ENCODE measurements at regions not wholly inside any gene's neighbourhood (a gene's known extent, or its start where the extent isn't known, plus 50 kb on each side); places are given as distances from the start of the nearest gene placed in this dataset.
"Not testable (repeated sequence)": the region's sequence is repeated elsewhere in the genome, so short reads cannot be mapped to it uniquely, and the experiment has no call there.

DNA sequence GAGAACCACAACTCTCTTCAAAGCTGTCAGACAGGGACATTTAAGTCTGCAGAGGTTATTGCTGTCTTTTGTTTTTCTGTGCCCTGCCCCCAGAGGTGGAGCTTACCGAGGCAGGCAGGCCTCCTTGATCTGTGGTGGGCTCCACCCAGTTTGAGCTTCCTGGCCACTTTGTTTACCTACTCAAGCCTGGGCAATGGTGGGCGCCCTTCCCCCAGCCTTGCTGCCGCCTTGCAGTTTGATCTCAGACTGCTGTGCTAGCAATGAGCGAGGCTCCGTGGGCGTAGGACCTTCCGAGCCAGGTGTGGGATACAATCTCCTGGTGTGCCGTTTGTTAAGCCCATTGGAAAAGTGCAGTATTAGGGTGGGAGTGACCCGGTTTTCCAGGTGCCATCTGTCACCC is 822.1 kb downstream of the KCNMA1 start:
- not testable (repeated sequence) for H3K9me3 Mint-ChIP-seq; H3K27ac ChIP-seq (ENCODE audit: low read depth, low read length); H3K27me3 Mint-ChIP-seq

DNA sequence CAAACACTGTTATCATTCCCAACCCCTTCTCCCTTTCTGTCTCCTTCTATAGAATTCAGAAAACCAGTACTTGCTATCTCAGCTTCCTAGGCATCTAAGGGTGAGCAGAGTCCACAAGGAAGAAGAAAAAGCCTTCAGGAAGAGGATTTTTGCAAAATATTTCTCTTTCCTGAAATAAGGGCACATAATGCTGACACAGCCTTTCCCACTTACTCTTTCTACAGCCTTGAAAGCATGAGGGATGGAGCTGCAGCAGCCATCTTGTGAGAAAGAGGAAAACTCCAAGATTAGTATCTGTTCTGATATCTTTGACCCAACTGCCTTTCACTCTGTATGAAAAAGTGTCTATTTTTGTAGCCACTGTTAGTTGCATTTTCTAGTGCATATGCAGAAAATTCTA is 826.2 kb downstream of the KCNMA1 start:
- DNase-seq (no peak), ATAC-seq (no peak)
- H3K27me3 ChIP-seq (ENCODE audit: control insufficient read depth in 2 of 2, insufficient read depth in 2 of 2, low read length in 2 of 2), result no peaks in the 10 kb centered on the region
- H3K9me3 ChIP-seq (ENCODE audit: control insufficient read depth in 2 of 3, low read length in 3 of 3), result no peaks in the 10 kb centered on the region
- peaks cover 0 to 8% (median 1%) of the 10 kb centered on the region in 11 donors for H3K9me3 Mint-ChIP-seq
- H3K36me3 ChIP-seq (ENCODE audit: control insufficient read depth in 2 of 3, insufficient read depth in 3 of 3, low read length in 3 of 3), result no peaks in the 10 kb centered on the region
- no peak overlapping the region for H3K27ac ChIP-seq (ENCODE audit: low read depth, low read length)
- ChIA-PET CTCF (no interaction called here), POLR2A (no interaction called here)
- H3K4me1 ChIP-seq (ENCODE audit: control insufficient read depth in 2 of 2, insufficient read depth in 2 of 2, low read length in 2 of 2), result no peaks in the 10 kb centered on the region
- H3K4me1 Mint-ChIP-seq, result no peaks in the 10 kb centered on the region
- no peaks in the 10 kb centered on the region for H3K36me3 Mint-ChIP-seq
- H3K27me3 Mint-ChIP-seq, result peaks cover 0 to 10% (median 0%) of the 10 kb centered on the region in 5 donors
- intact Hi-C loops (cut with micrococcal nuclease), result no loop called here
- no peak overlapping the region for H3K4me3 Mint-ChIP-seq
- H3K4me3 ChIP-seq (ENCODE audit: low read length), result no peak overlapping the region
- no peak overlapping the region for H3K27ac Mint-ChIP-seq

More for the DNA sequence above, 822.1 kb downstream of the KCNMA1 start:
- DNase-seq; H3K27ac Mint-ChIP-seq; H3K9me3 ChIP-seq (ENCODE audit: control insufficient read depth in 2 of 3, low read length in 3 of 3); H3K4me3 Mint-ChIP-seq; H3K4me1 Mint-ChIP-seq; H3K4me3 ChIP-seq (ENCODE audit: low read length); H3K36me3 ChIP-seq (ENCODE audit: control insufficient read depth in 2 of 3, insufficient read depth in 3 of 3, low read length in 3 of 3); H3K36me3 Mint-ChIP-seq; POLR2A ChIA-PET; H3K27me3 ChIP-seq (ENCODE audit: control insufficient read depth in 2 of 2, insufficient read depth in 2 of 2, low read length in 2 of 2); ATAC-seq; H3K4me1 ChIP-seq (ENCODE audit: control insufficient read depth in 2 of 2, insufficient read depth in 2 of 2, low read length in 2 of 2); CTCF ChIA-PET; intact Hi-C loops (cut with micrococcal nuclease): not testable (repeated sequence)

DNA sequence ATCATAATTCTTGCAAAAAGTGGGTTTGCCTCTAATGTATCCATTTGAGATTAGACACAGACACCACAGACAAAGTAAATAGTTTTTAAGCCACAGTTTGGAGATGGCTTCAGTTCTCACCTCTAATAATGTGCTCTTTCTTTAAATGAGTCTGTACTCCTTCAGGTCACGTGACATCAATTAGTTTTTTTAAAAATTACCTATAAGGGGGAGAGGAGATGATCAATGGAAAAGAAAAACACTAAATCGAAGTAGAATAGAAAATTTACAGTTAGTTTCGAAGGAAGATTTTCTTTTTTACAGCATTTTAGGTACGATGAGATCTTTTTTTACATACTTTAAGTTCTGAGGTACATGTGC is 849.2 kb downstream of the KCNMA1 start:
- ATAC-seq, result no peak
- no peaks in the 10 kb centered on the region for H3K27me3 Mint-ChIP-seq
- no peak overlapping the region for H3K4me3 ChIP-seq (ENCODE audit: low read length)
- peaks cover 0 to 4% (median 0%) of the 10 kb centered on the region in 11 donors for H3K9me3 Mint-ChIP-seq
- no peak overlapping the region for H3K27ac ChIP-seq (ENCODE audit: low read depth, low read length)
- CTCF ChIA-PET, result no interaction called here
- no peaks in the 10 kb centered on the region for H3K36me3 Mint-ChIP-seq
- no peak overlapping the region for H3K27ac Mint-ChIP-seq
- no peak overlapping the region for H3K4me3 Mint-ChIP-seq
- no peaks in the 10 kb centered on the region for H3K27me3 ChIP-seq (ENCODE audit: control insufficient read depth in 2 of 2, insufficient read depth in 2 of 2, low read length in 2 of 2)
- POLR2A ChIA-PET, result no interaction called here
- no peaks in the 10 kb centered on the region for H3K9me3 ChIP-seq (ENCODE audit: control insufficient read depth in 2 of 3, low read length in 3 of 3)
- intact Hi-C loops (cut with micrococcal nuclease), result no loop called here
- H3K36me3 ChIP-seq (ENCODE audit: control insufficient read depth in 2 of 3, insufficient read depth in 3 of 3, low read length in 3 of 3), result no peaks in the 10 kb centered on the region
- DNase-seq, result no peak
- H3K4me1 Mint-ChIP-seq, result no peaks in the 10 kb centered on the region
- H3K4me1 ChIP-seq (ENCODE audit: control insufficient read depth in 2 of 2, insufficient read depth in 2 of 2, low read length in 2 of 2), result no peaks in the 10 kb centered on the region

DNA sequence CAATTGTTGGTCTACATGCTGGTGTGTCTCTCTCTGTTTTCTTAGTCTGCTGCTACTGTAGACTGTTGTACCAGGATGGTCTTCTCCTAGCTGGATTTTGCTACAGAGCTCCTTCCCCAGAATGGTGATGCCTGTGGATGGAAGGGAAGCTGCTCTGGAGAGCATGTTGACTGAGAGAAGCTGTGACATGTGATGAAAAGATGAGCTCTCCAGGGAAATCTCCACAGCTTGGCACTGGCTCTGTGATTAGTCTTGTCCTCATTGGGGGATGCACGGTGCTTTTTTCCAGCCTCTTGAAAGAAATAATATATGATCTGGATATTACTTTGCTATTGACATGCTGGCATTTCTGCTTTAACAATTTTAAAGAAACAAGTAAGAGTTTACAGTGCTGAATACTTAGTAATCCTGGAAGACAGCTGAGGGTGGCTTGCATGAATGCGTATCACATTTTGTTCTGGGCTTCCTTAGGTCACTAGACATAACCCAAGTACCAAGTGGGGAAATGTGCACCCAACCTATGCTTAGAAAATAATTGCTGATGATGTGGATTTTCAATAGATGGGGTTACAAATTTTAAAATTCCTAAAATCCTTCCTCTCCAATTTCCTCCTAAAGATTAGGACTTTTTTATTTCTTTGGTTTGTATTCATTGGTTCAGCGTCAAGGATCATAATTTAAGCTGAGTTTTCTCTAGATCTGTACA is 849.7 kb downstream of the KCNMA1 start:
- CTCF ChIA-PET, result no interaction called here
- Mint-ChIP-seq H3K27ac (no peak overlapping the region), H3K4me3 (no peak overlapping the region), H3K36me3 (no peaks in the 10 kb centered on the region), H3K4me1 (no peaks in the 10 kb centered on the region), H3K9me3 (peaks cover 0 to 4% (median 0%) of the 10 kb centered on the region in 11 donors), H3K27me3 (no peaks in the 10 kb centered on the region)
- DNase-seq, result no peak
- intact Hi-C loops (cut with micrococcal nuclease), result no loop called here
- Histone ChIP-seq H3K36me3 (ENCODE audit: control insufficient read depth in 2 of 3, insufficient read depth in 3 of 3, low read length in 3 of 3) (no peaks in the 10 kb centered on the region), H3K4me3 (ENCODE audit: low read length) (no peak overlapping the region), H3K9me3 (ENCODE audit: control insufficient read depth in 2 of 3, low read length in 3 of 3) (no peaks in the 10 kb centered on the region), H3K27ac (ENCODE audit: low read depth, low read length) (no peak overlapping the region), H3K4me1 (ENCODE audit: control insufficient read depth in 2 of 2, insufficient read depth in 2 of 2, low read length in 2 of 2) (no peaks in the 10 kb centered on the region), H3K27me3 (ENCODE audit: control insufficient read depth in 2 of 2, insufficient read depth in 2 of 2, low read length in 2 of 2) (no peaks in the 10 kb centered on the region)
- ATAC-seq, result no peak
- POLR2A ChIA-PET, result no interaction called here

DNA sequence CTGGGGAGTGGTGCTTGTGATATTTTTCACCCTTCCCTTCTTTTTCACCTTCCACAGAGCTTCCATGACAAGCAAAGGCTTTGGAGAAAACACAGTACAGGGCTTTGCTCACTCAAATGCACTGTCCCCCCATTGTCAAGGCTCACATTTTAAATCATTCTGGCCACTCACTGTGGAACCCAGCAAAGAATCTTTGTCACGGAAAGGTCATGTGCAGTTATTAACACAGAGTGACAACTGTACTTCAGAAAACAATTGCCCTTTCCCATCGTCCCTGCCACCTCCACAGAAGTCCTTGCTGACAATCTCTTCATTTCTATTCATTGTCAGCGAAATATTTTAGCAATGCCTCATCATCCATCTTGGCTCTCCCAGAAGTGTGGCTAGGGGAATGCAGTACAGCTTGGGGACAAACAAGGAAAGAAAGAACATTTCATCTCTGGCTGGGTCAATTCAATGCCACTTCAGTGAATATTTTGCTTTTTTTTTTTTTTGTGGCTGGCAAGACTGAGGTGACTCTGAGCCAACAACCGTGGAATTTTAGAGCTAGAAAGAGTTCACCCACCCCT is 851.0 kb downstream of the KCNMA1 start:
- POLR2A ChIA-PET, result no interaction called here
- Mint-ChIP-seq H3K27me3 (no peaks in the 10 kb centered on the region), H3K9me3 (peaks cover 0 to 7% (median 0%) of the 10 kb centered on the region in 11 donors), H3K4me1 (no peaks in the 10 kb centered on the region), H3K27ac (no peak overlapping the region), H3K4me3 (no peak overlapping the region), H3K36me3 (no peaks in the 10 kb centered on the region)
- no peaks in the 10 kb centered on the region for H3K27me3 ChIP-seq (ENCODE audit: control insufficient read depth in 2 of 2, insufficient read depth in 2 of 2, low read length in 2 of 2)
- CTCF ChIA-PET, result no interaction called here
- DNase-seq, result no peak
- no peak overlapping the region for H3K27ac ChIP-seq (ENCODE audit: low read depth, low read length)
- no peaks in the 10 kb centered on the region for H3K36me3 ChIP-seq (ENCODE audit: control insufficient read depth in 2 of 3, insufficient read depth in 3 of 3, low read length in 3 of 3)
- H3K4me1 ChIP-seq (ENCODE audit: control insufficient read depth in 2 of 2, insufficient read depth in 2 of 2, low read length in 2 of 2), result no peaks in the 10 kb centered on the region
- intact Hi-C loops (cut with micrococcal nuclease), result no loop called here
- H3K4me3 ChIP-seq (ENCODE audit: low read length), result no peak overlapping the region
- H3K9me3 ChIP-seq (ENCODE audit: control insufficient read depth in 2 of 3, low read length in 3 of 3), result no peaks in the 10 kb centered on the region
- ATAC-seq, result no peak

DNA sequence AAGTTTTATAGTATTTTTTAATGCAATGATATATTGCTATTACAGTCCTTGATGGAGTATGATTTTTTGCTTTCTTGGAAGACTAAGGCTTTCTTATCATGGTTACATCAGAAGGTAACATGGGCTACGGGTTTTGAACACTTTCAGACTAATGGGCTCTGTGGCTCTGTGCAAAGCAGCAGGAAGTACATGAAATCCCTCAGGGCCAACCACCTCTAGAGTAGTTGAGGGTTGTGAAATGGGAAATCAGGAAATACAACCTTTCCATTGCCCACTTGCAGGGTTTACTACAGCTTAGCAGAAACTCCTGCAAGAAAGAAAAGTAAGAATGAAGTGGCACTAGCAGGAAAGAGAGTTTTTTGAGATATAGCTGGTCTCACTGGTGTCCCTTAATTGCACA is 853.5 kb downstream of the KCNMA1 start:
- Mint-ChIP-seq H3K27me3 (no peaks in the 10 kb centered on the region), H3K27ac (no peak overlapping the region), H3K4me3 (no peak overlapping the region), H3K9me3 (peaks cover 0 to 11% (median 0%) of the 10 kb centered on the region in 11 donors), H3K4me1 (no peaks in the 10 kb centered on the region), H3K36me3 (no peaks in the 10 kb centered on the region)
- Histone ChIP-seq H3K36me3 (ENCODE audit: control insufficient read depth in 2 of 3, insufficient read depth in 3 of 3, low read length in 3 of 3) (no peaks in the 10 kb centered on the region), H3K27ac (ENCODE audit: low read depth, low read length) (no peak overlapping the region), H3K4me3 (ENCODE audit: low read length) (no peak overlapping the region), H3K4me1 (ENCODE audit: control insufficient read depth in 2 of 2, insufficient read depth in 2 of 2, low read length in 2 of 2) (no peaks in the 10 kb centered on the region), H3K27me3 (ENCODE audit: control insufficient read depth in 2 of 2, insufficient read depth in 2 of 2, low read length in 2 of 2) (no peaks in the 10 kb centered on the region), H3K9me3 (ENCODE audit: control insufficient read depth in 2 of 3, low read length in 3 of 3) (no peaks in the 10 kb centered on the region)
- ATAC-seq (no peak), DNase-seq (no peak)
- intact Hi-C loops (cut with micrococcal nuclease), result no loop called here
- CTCF ChIA-PET, result no interaction called here
- POLR2A ChIA-PET, result no interaction called here

DNA sequence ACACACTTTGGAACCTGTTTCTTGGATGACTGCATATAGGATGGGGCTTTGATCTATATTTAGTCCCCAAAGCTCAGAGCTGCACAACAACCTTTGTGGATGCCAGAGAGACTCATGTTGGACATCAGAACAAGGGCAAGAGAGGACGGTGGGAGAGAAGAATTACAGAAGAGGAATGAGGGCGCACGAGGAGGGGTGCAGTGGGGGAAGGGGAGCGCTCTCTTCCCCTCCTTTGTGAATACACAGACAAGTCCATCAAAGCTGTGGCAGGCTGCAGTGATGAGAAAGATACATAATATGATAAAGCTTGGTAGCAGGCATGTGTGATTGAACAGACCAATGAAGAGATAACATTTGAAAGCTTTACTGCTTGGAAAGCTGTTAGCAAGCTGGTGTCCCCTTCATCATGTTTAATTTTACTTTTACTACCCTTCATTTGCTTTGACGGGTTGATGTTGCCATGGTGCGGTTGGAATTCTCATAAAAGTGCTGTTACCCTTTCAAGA is 857.8 kb downstream of the KCNMA1 start:
- no peak overlapping the region for H3K4me3 Mint-ChIP-seq
- Histone ChIP-seq H3K27ac (ENCODE audit: low read depth, low read length) (no peak overlapping the region), H3K27me3 (ENCODE audit: control insufficient read depth in 2 of 2, insufficient read depth in 2 of 2, low read length in 2 of 2) (no peaks in the 10 kb centered on the region), H3K4me3 (ENCODE audit: low read length) (no peak overlapping the region), H3K9me3 (ENCODE audit: control insufficient read depth in 2 of 3, low read length in 3 of 3) (no peaks in the 10 kb centered on the region), H3K4me1 (ENCODE audit: control insufficient read depth in 2 of 2, insufficient read depth in 2 of 2, low read length in 2 of 2) (no peaks in the 10 kb centered on the region), H3K36me3 (ENCODE audit: control insufficient read depth in 2 of 3, insufficient read depth in 3 of 3, low read length in 3 of 3) (no peaks in the 10 kb centered on the region)
- H3K4me1 Mint-ChIP-seq, result no peaks in the 10 kb centered on the region
- ChIA-PET POLR2A (no interaction called here), CTCF (no interaction called here)
- no peak overlapping the region for H3K27ac Mint-ChIP-seq
- intact Hi-C loops (cut with micrococcal nuclease), result no loop called here
- no peak for ATAC-seq
- H3K9me3 Mint-ChIP-seq, result peaks cover 0 to 15% (median 5%) of the 10 kb centered on the region in 11 donors
- H3K36me3 Mint-ChIP-seq, result no peaks in the 10 kb centered on the region
- H3K27me3 Mint-ChIP-seq, result no peaks in the 10 kb centered on the region
- no peak for DNase-seq

All from naive thymus-derived CD4-positive, alpha-beta T cell (primary cell).